GM21423 (cell line): ENCODE measurements at regions not wholly inside any gene's neighbourhood (a gene's known extent, or its start where the extent isn't known, plus 50 kb on each side); places are given as distances from the start of the nearest gene placed in this dataset.

ENCODE experiments used
- ATAC-seq: cut with Tn5 transposase; IDR thresholded peaks from one replicate; pipeline ENCODE4 v1.9.1; 2021; ENCODE audit warnings: mild to moderate bottlenecking, moderate library complexity; ENCODE audit not compliant: unreplicated experiment

- ATAC-seq, result no peak
Measured at GRCh38 chr1:198861636-198862035, 222.8 kb downstream of the PTPRC start.

GRCh38 chr1:198864695-198865094, 225.9 kb downstream of the PTPRC start:
- ATAC-seq, result no peak

- no peak for ATAC-seq
Measured at GRCh38 chr1:198865319-198865718, 226.5 kb downstream of the PTPRC start.

- no peak for ATAC-seq
Measured at GRCh38 chr1:198867182-198867581, 228.3 kb downstream of the PTPRC start.

GRCh38 chr1:198873696-198874230, 234.9 kb downstream of the PTPRC start:
- ATAC-seq, result no peak

GRCh38 chr1:198876371-198876871, 237.6 kb downstream of the PTPRC start:
- ATAC-seq, result no peak

- ATAC-seq, result no peak
Measured at GRCh38 chr1:198878566-198878965, 239.7 kb downstream of the PTPRC start.

GRCh38 chr1:198879711-198880306, 241.0 kb downstream of the PTPRC start:
- ATAC-seq, result no peak

- no peak for ATAC-seq
Measured at GRCh38 chr1:198880397-198880796, 241.6 kb downstream of the PTPRC start.

GRCh38 chr1:198880818-198881597, 242.2 kb downstream of the PTPRC start:
- no peak for ATAC-seq

GRCh38 chr1:198883184-198883583, 244.3 kb downstream of the PTPRC start:
- no peak for ATAC-seq

GRCh38 chr1:198887866-198888265, 249.0 kb downstream of the PTPRC start:
- ATAC-seq, result no peak

- ATAC-seq, result no peak
Measured at GRCh38 chr1:198888379-198888943, 249.6 kb downstream of the PTPRC start.

GRCh38 chr1:198889101-198889500, 250.3 kb downstream of the PTPRC start:
- no peak for ATAC-seq

- no peak for ATAC-seq
Measured at GRCh38 chr1:198889749-198890148, 250.9 kb downstream of the PTPRC start.

- ATAC-seq, result no peak
Measured at GRCh38 chr1:198890214-198890930, 251.5 kb downstream of the PTPRC start.

GRCh38 chr1:198892065-198892464, 253.2 kb downstream of the PTPRC start:
- ATAC-seq, result no peak

- ATAC-seq, result no peak
Measured at GRCh38 chr1:198893141-198893540, 254.3 kb downstream of the PTPRC start.

- no peak for ATAC-seq
Measured at GRCh38 chr1:198893763-198894444, 255.1 kb downstream of the PTPRC start.

- ATAC-seq, result no peak
Measured at GRCh38 chr1:198901266-198901665, 262.4 kb downstream of the PTPRC start.

- no peak for ATAC-seq
Measured at GRCh38 chr1:198902655-198903054, 263.8 kb downstream of the PTPRC start.
